ENCODE measurements at regions not wholly inside any gene's neighbourhood (a gene's known extent, or its start where the extent isn't known, plus 50 kb on each side); places are given as distances from the start of the nearest gene placed in this dataset.
"Not testable (repeated sequence)": the region's sequence is repeated elsewhere in the genome, so short reads cannot be mapped to it uniquely, and the experiment has no call there.

GRCh38 chr3:87101861-87102625 lies 111.1 kb upstream of the VGLL3 start:
- no peak overlapping the region for H3K9ac ChIP-seq (ENCODE audit: control insufficient read depth, extremely low read depth, insufficient read depth, low read length)
- no peaks in the 10 kb centered on the region for H3K4me1 ChIP-seq (ENCODE audit: control insufficient read depth, extremely low read depth, insufficient read depth, low read length)
- H3K4me3 ChIP-seq (ENCODE audit: control insufficient read depth in 2 of 3, extremely low read depth in 1 of 3, insufficient read depth in 2 of 3, low read depth in 1 of 3, low read length in 3 of 3) = no peak overlapping the region
- no peak overlapping the region for H3K27ac ChIP-seq (ENCODE audit: control insufficient read depth, insufficient read depth, low read length)
- no peak overlapping the region for H2AFZ ChIP-seq (ENCODE audit: control insufficient read depth, low read length)
- H3K36me3 ChIP-seq (ENCODE audit: control insufficient read depth in 2 of 2, extremely low read depth in 1 of 2, insufficient read depth in 2 of 2, low read length in 2 of 2) = no peaks in the 10 kb centered on the region
- no peaks in the 10 kb centered on the region for H3K9me3 ChIP-seq (ENCODE audit: control insufficient read depth, low read depth, low read length)
- no peaks in the 10 kb centered on the region for H3K9me1 ChIP-seq (ENCODE audit: control insufficient read depth, extremely low read depth, insufficient read depth, low read length)
- no peaks in the 10 kb centered on the region for H3K79me2 ChIP-seq (ENCODE audit: control insufficient read depth, insufficient read depth, low read length)
- no peaks in the 10 kb centered on the region for H3K27me3 ChIP-seq (ENCODE audit: control insufficient read depth, extremely low read depth, insufficient read depth, low read length)
- TF ChIP-seq EZH2 (IDR thresholded peaks at IDR 0.05; ENCODE audit: low read length) = no peak
- TF ChIP-seq CTCF (optimal IDR thresholded peaks at IDR 0.05 in 1 of 3, IDR thresholded peaks at IDR 0.05 in 1 of 3, conservative IDR thresholded peaks at IDR 0.05 in 1 of 3; ENCODE audit: extremely low read depth in 1 of 3, insufficient read depth in 2 of 3, low read length in 3 of 3) = no peak
- no peak overlapping the region for H3K4me2 ChIP-seq (ENCODE audit: control insufficient read depth, extremely low read depth, insufficient read depth, low read depth, low read length)
- no peak for FAIRE-seq
- no peaks in the 10 kb centered on the region for H4K20me1 ChIP-seq (ENCODE audit: control insufficient read depth, extremely low read depth, insufficient read depth, low read length)
- DNase-seq (ENCODE audit: low read depth, low spot score) = no peak
- dilution Hi-C loops (cut with MboI; ENCODE audit: extremely low pct_ligation_motif_present, low sequenced_read_pairs) = no loop called here

DNA sequence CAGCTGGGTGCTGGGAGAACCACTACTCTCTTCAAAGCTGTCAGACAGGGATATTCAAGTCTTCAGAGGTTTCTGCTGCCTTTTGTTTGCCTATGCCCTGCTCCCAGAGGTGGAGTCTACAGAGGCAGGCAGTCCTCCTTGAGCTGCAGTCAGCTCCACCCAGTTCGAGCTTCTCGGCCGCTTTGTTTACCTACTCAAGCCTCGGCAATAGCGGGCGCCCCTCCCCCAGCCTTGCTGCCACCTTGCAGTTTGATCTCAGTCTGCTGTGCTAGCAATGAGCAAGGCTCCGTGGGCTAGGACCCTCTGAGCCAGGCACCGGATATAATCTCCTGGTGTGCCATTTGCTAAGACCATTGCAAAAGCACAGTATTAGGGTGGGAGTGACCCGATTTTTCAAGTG lies 106.8 kb upstream of the VGLL3 start:
- H3K27ac ChIP-seq (ENCODE audit: control insufficient read depth, insufficient read depth, low read length); H3K4me3 ChIP-seq (ENCODE audit: control insufficient read depth in 2 of 3, extremely low read depth in 1 of 3, insufficient read depth in 2 of 3, low read depth in 1 of 3, low read length in 3 of 3); H3K9me1 ChIP-seq (ENCODE audit: control insufficient read depth, extremely low read depth, insufficient read depth, low read length); H3K27me3 ChIP-seq (ENCODE audit: control insufficient read depth, extremely low read depth, insufficient read depth, low read length); H4K20me1 ChIP-seq (ENCODE audit: control insufficient read depth, extremely low read depth, insufficient read depth, low read length); dilution Hi-C loops (cut with MboI; ENCODE audit: extremely low pct_ligation_motif_present, low sequenced_read_pairs); H3K9ac ChIP-seq (ENCODE audit: control insufficient read depth, extremely low read depth, insufficient read depth, low read length); H3K9me3 ChIP-seq (ENCODE audit: control insufficient read depth, low read depth, low read length); H3K4me1 ChIP-seq (ENCODE audit: control insufficient read depth, extremely low read depth, insufficient read depth, low read length); H3K36me3 ChIP-seq (ENCODE audit: control insufficient read depth in 2 of 2, extremely low read depth in 1 of 2, insufficient read depth in 2 of 2, low read length in 2 of 2); DNase-seq (ENCODE audit: low read depth, low spot score); H3K79me2 ChIP-seq (ENCODE audit: control insufficient read depth, insufficient read depth, low read length); FAIRE-seq; H2AFZ ChIP-seq (ENCODE audit: control insufficient read depth, low read length); H3K4me2 ChIP-seq (ENCODE audit: control insufficient read depth, extremely low read depth, insufficient read depth, low read depth, low read length): not testable (repeated sequence)

- Histone ChIP-seq H3K9me1 (ENCODE audit: control insufficient read depth, extremely low read depth, insufficient read depth, low read length) (no peaks in the 10 kb centered on the region), H3K9ac (ENCODE audit: control insufficient read depth, extremely low read depth, insufficient read depth, low read length) (no peak overlapping the region), H3K27me3 (ENCODE audit: control insufficient read depth, extremely low read depth, insufficient read depth, low read length) (no peaks in the 10 kb centered on the region), H3K4me3 (ENCODE audit: control insufficient read depth in 2 of 3, extremely low read depth in 1 of 3, insufficient read depth in 2 of 3, low read depth in 1 of 3, low read length in 3 of 3) (no peak overlapping the region), H3K4me2 (ENCODE audit: control insufficient read depth, extremely low read depth, insufficient read depth, low read depth, low read length) (no peak overlapping the region), H3K27ac (ENCODE audit: control insufficient read depth, insufficient read depth, low read length) (no peak overlapping the region), H3K79me2 (ENCODE audit: control insufficient read depth, insufficient read depth, low read length) (no peaks in the 10 kb centered on the region), H3K4me1 (ENCODE audit: control insufficient read depth, extremely low read depth, insufficient read depth, low read length) (peaks cover 10% of the 10 kb centered on the region), H3K36me3 (ENCODE audit: control insufficient read depth in 2 of 2, extremely low read depth in 1 of 2, insufficient read depth in 2 of 2, low read length in 2 of 2) (no peaks in the 10 kb centered on the region), H2AFZ (ENCODE audit: control insufficient read depth, low read length) (no peak overlapping the region), H4K20me1 (ENCODE audit: control insufficient read depth, extremely low read depth, insufficient read depth, low read length) (no peaks in the 10 kb centered on the region), H3K9me3 (ENCODE audit: control insufficient read depth, low read depth, low read length) (no peaks in the 10 kb centered on the region)
- no peak for TF ChIP-seq CTCF (optimal IDR thresholded peaks at IDR 0.05 in 1 of 3, IDR thresholded peaks at IDR 0.05 in 1 of 3, conservative IDR thresholded peaks at IDR 0.05 in 1 of 3; ENCODE audit: extremely low read depth in 1 of 3, insufficient read depth in 2 of 3, low read length in 3 of 3)
- TF ChIP-seq EZH2 (IDR thresholded peaks at IDR 0.05; ENCODE audit: low read length) = no peak
- FAIRE-seq = no peak
- DNase-seq (ENCODE audit: low read depth, low spot score) = no peak
- dilution Hi-C loops (cut with MboI; ENCODE audit: extremely low pct_ligation_motif_present, low sequenced_read_pairs) = no loop called here
Observed at GRCh38 chr3:87090631-87091030, 99.7 kb upstream of the VGLL3 start.
